ENCODE measurements at regions not wholly inside any gene's neighbourhood (a gene's known extent, or its start where the extent isn't known, plus 50 kb on each side); places are given as distances from the start of the nearest gene placed in this dataset.

- Histone ChIP-seq H3K79me2 (ENCODE audit: insufficient read depth, low read length) (no peaks in the 10 kb centered on the region), H3K27me3 (ENCODE audit: control insufficient read depth in 2 of 2, insufficient read depth in 2 of 2, low read length in 2 of 2) (no peaks in the 10 kb centered on the region), H3K9ac (ENCODE audit: insufficient read depth, low read length, poor library complexity, severe bottlenecking) (no peak overlapping the region), H4K20me1 (ENCODE audit: insufficient read depth, low read length) (no peaks in the 10 kb centered on the region), H3K36me3 (replicated peaks in 1 of 2; ENCODE audit: control insufficient read depth in 1 of 2, insufficient read depth in 2 of 2, low read length in 2 of 2) (no peaks in the 10 kb centered on the region), H3K4me3 (replicated peaks in 1 of 3; ENCODE audit: low read depth in 2 of 3, low read length in 3 of 3) (no peak overlapping the region), H3K4me2 (replicated peaks; ENCODE audit: extremely low read depth, low read length, poor library complexity, severe bottlenecking) (no peak overlapping the region), H3K4me1 (ENCODE audit: control insufficient read depth in 1 of 2, insufficient read depth in 2 of 2, low read length in 2 of 2) (no peaks in the 10 kb centered on the region), H3K9me3 (replicated peaks in 1 of 2; ENCODE audit: control insufficient read depth in 1 of 2, insufficient read depth in 1 of 2, low read length in 2 of 2) (peaks cover 0 to 9% of the 10 kb centered on the region in 2 donors), H2AFZ (ENCODE audit: insufficient read depth, low read depth, low read length, poor library complexity, severe bottlenecking) (no peak overlapping the region), H3K27ac (ENCODE audit: low read depth in 1 of 2, low read length in 2 of 2) (no peak overlapping the region)
- WGBS (ENCODE audit: insufficient coverage) = no CpG with 5 or more reads among the region's 2 CpGs
- Mint-ChIP-seq H3K27ac (no peak overlapping the region), H3K4me3 (no peak overlapping the region), H3K36me3 (no peaks in the 10 kb centered on the region), H3K27me3 (ENCODE audit: low read depth in 3 of 3) (no peaks in the 10 kb centered on the region), H3K9me3 (peaks cover 0 to 11% (median 6%) of the 10 kb centered on the region in 7 donors), H3K4me1 (no peaks in the 10 kb centered on the region)
- no peak for TF ChIP-seq CTCF (IDR thresholded peaks at IDR 0.05)
- DNase-seq = no peak
- intact Hi-C loops (cut with micrococcal nuclease) = no loop called here
Observed at GRCh38 chr3:161925749-161926360, 429.2 kb downstream of the OTOL1 start.

GRCh38 chr3:161927131-161927530, 430.5 kb downstream of the OTOL1 start:
- no CpG with 5 or more reads among the region's 1 CpG for WGBS (ENCODE audit: insufficient coverage)
- H3K4me1 Mint-ChIP-seq = no peaks in the 10 kb centered on the region

More at GRCh38 chr3:161927131-161927530, 430.5 kb downstream of the OTOL1 start:
- no peaks in the 10 kb centered on the region for H3K79me2 ChIP-seq (ENCODE audit: insufficient read depth, low read length)
- H3K27me3 Mint-ChIP-seq (ENCODE audit: low read depth in 3 of 3) = no peaks in the 10 kb centered on the region
- H3K4me3 ChIP-seq (replicated peaks in 1 of 3; ENCODE audit: low read depth in 2 of 3, low read length in 3 of 3) = no peak overlapping the region
- no peaks in the 10 kb centered on the region for H3K36me3 Mint-ChIP-seq
- no peak overlapping the region for H3K4me3 Mint-ChIP-seq
- intact Hi-C loops (cut with micrococcal nuclease) = no loop called here
- no peak overlapping the region for H3K27ac ChIP-seq (ENCODE audit: low read depth in 1 of 2, low read length in 2 of 2)
- H3K9ac ChIP-seq (ENCODE audit: insufficient read depth, low read length, poor library complexity, severe bottlenecking) = no peak overlapping the region
- no peaks in the 10 kb centered on the region for H3K36me3 ChIP-seq (replicated peaks in 1 of 2; ENCODE audit: control insufficient read depth in 1 of 2, insufficient read depth in 2 of 2, low read length in 2 of 2)
- no peaks in the 10 kb centered on the region for H3K27me3 ChIP-seq (ENCODE audit: control insufficient read depth in 2 of 2, insufficient read depth in 2 of 2, low read length in 2 of 2)
- H2AFZ ChIP-seq (ENCODE audit: insufficient read depth, low read depth, low read length, poor library complexity, severe bottlenecking) = no peak overlapping the region
- no peak overlapping the region for H3K4me2 ChIP-seq (replicated peaks; ENCODE audit: extremely low read depth, low read length, poor library complexity, severe bottlenecking)
- no peaks in the 10 kb centered on the region for H3K4me1 ChIP-seq (ENCODE audit: control insufficient read depth in 1 of 2, insufficient read depth in 2 of 2, low read length in 2 of 2)
- H3K27ac Mint-ChIP-seq = no peak overlapping the region
- no peak for DNase-seq
- peaks cover 0 to 9% of the 10 kb centered on the region in 2 donors for H3K9me3 ChIP-seq (replicated peaks in 1 of 2; ENCODE audit: control insufficient read depth in 1 of 2, insufficient read depth in 1 of 2, low read length in 2 of 2)
- TF ChIP-seq CTCF (IDR thresholded peaks at IDR 0.05) = no peak
- no peaks in the 10 kb centered on the region for H4K20me1 ChIP-seq (ENCODE audit: insufficient read depth, low read length)
- peaks cover 0 to 9% (median 5%) of the 10 kb centered on the region in 7 donors for H3K9me3 Mint-ChIP-seq

Measured in CD14-positive monocyte (primary cell).